NB4 (cell line): ENCODE measurements at regions not wholly inside any gene's neighbourhood (a gene's known extent, or its start where the extent isn't known, plus 50 kb on each side); places are given as distances from the start of the nearest gene placed in this dataset.

Source experiments
- DNase-seq: peaks from one replicate; pipeline ENCODE4 v3.0.0; 2010; ENCODE audit warnings: low read depth
- H3K4me3 ChIP-seq: one replicate; pipeline ENCODE4 v1.5.1; 2011; ENCODE audit warnings: mild to moderate bottlenecking, low read depth, low read length, moderate library complexity
- CTCF ChIP-seq: IDR thresholded peaks from one replicate; pipeline ENCODE4 v1.5.1; 2012; ENCODE audit warnings: low read depth, low read length
- MYC ChIP-seq: IDR thresholded peaks from 2 replicates; pipeline ENCODE4 v1.6.1; 2011; ENCODE audit warnings: low read depth, low read length
- POLR2A ChIP-seq: IDR thresholded peaks from 2 replicates; pipeline ENCODE4 v1.6.1; 2011; ENCODE audit warnings: mild to moderate bottlenecking; ENCODE audit not compliant: insufficient read length; ENCODE audit errors: extremely low read depth
- TF ChIP-seq, protein P1 (sequence below): IDR thresholded peaks from 2 replicates; pipeline ENCODE4 v1.6.1; 2011; ENCODE audit warnings: low read depth, low read length

DNA sequence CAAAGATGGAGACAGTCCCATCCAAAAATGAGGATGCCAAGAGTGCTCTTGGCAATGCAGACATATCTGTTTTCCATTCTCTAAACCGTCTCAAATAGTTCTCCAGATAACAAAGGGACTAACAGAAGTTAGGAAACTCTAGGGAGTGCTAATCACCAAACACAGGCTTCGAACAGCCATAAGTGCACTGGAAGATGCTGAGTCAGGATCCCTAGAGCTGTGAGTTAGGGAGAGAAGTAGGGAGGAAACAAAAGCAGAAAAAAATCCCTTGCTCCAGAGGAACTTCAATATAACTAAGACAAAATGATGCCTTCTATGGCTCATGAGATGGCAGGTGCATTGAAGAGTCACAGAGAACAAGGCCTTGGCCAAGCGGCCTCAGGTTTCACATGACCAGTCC lies 251.0 kb upstream of the PPARGC1A start:
- no peak for DNase-seq
- no peak overlapping the region for H3K4me3 ChIP-seq
- TF ChIP-seq, protein P1, sequence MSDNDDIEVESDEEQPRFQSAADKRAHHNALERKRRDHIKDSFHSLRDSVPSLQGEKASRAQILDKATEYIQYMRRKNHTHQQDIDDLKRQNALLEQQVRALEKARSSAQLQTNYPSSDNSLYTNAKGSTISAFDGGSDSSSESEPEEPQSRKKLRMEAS = no peak
- no peak for TF ChIP-seq MYC
- TF ChIP-seq POLR2A = no peak
- TF ChIP-seq CTCF = no peak

- H3K4me3 ChIP-seq = no peak overlapping the region
- TF ChIP-seq, protein P1 = no peak
- TF ChIP-seq POLR2A = no peak
- no peak for TF ChIP-seq CTCF
- TF ChIP-seq MYC = no peak
- DNase-seq = no peak
These were observed 248.1 kb upstream of the PPARGC1A start for GRCh38 chr4:24137671-24138601.

DNA sequence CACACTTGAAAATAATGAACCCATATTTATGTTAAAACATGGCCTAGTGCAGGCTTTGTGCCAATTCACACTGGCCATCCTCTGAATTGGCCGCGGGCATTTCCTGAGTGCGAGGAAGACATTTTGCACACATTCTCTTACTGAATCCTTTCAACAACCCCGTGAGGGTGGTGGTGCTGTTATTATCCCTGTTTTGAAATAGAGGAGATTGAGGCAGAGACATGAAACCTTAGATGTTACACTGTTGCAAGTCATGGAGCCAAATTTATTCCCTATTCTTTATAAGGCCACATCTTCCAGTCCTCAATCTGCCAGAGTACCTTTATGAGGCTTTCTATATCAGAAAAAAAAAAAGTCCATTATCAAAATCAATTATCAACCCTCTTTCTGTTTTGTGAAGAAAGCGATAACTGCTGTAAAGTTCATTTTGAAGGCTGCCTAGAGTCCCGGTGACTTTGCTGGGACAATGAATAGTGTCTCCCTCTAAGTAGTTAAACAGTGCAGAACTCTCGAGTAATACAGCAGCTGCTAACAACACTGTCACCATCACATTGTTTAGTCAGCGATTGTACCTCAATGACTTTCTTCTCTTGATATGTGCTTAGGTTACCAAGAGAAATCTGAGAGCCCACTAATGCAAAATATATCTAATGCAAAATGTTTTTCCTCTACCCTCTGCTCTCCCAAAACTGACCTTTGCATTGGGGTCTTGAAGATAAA lies 242.3 kb upstream of the PPARGC1A start:
- no peak for DNase-seq

DNA sequence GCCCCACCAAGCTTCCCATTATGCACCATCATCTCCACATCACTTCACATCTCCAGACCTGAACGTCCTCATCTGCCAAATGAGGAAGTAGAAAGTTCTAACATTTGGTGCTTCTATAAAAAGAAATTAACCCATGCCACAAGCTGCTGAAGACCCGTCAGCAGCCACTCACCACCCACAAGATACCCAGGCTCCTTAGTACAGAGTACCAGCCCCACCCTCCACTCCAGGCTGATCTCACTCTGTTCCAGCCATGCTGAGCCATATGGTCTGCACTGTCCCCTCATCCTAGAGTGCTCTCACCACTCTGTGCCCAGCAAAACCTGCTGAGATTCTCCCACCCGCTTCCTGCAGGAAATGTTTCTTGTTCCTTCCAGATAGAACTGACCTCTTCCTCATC lies 240.8 kb upstream of the PPARGC1A start:
- TF ChIP-seq CTCF = no peak
- TF ChIP-seq, protein P1 = no peak
- TF ChIP-seq MYC = no peak
- TF ChIP-seq POLR2A = no peak
- DNase-seq = peak; percentile 25
- no peak overlapping the region for H3K4me3 ChIP-seq

More for the DNA sequence above, 242.3 kb upstream of the PPARGC1A start:
- H3K4me3 ChIP-seq = no peak overlapping the region
- no peak for TF ChIP-seq MYC
- TF ChIP-seq CTCF = no peak
- TF ChIP-seq POLR2A = no peak
- TF ChIP-seq, protein P1 = no peak

- TF ChIP-seq, protein P1 = no peak
- TF ChIP-seq MYC (no peak), POLR2A (no peak), CTCF (no peak)
- DNase-seq = no peak
- no peak overlapping the region for H3K4me3 ChIP-seq
These were observed 236.9 kb upstream of the PPARGC1A start for GRCh38 chr4:24126776-24127175.
